Dermis microvascular lymphatic vessel endothelial cell (primary cell): ENCODE measurements at regions not wholly inside any gene's neighbourhood (a gene's known extent, or its start where the extent isn't known, plus 50 kb on each side); places are given as distances from the start of the nearest gene placed in this dataset.

Experiments used
- DNase-seq, 2 donors: peaks; one replicate each; pipeline versions ENCODE4 v3.0.0 to v3.0.0-alpha.2; 2010; ENCODE audit warnings: low read depth in 2 of 2

DNA sequence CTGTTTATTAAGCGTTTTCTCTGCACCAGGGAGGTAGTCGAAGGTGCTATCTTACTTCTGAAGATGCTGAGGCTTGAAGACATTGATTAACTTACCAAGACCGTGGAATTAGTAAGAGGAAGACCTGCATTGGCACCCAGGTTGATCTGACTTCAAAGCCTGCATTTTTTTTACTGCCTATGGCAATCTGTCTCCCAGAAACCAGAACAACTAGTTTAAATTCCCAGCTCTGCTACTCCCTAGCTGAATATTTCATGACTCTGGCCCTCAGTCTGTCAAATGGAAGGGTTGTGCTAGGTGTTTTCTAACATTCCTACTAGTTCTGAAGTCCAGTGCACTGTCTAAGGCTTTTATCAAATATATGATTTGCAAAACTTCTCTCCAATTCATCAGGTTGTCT lies 52.0 kb upstream of the GRAMD1B start:
- no peak for DNase-seq

DNA sequence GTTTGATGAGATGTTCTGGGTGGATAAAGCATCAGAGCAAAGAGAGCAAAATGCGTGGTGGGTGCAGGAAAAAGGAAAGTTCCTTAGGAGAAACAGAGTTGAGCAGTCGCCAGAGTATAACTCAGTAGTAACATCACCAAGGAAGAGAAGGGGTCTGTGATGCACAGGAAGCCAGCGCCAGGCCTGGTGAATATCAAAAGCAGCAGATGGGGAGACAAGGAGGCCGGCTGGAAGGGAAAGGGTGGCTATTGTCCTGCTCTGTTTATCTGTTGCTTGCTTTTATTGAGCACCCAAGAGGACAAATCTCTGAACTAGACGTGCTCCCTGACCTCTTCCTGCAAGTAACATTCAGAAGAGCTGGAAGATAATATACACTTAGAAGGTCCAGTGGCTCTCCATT lies 52.7 kb upstream of the GRAMD1B start:
- no peak for DNase-seq

DNA sequence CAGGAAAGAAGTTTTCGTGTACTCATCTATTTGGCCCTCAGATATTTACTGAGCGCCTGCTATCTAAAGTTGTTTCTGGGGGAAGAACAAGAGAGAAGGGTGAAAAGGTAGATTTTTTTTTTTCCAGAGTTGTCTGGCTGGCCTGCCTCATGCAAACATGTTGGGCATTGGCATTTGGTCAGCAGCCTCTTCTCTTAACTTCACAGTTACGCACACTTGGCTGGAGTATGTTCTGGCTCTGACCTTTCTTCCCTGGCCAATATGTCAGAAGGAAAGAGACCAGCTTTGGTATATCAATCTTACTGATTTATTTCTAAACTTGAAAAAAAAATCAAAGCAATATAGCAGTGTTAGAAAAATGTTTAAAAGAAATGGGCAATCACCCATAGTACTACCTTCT lies 54.2 kb upstream of the GRAMD1B start:
- no peak for DNase-seq

DNA sequence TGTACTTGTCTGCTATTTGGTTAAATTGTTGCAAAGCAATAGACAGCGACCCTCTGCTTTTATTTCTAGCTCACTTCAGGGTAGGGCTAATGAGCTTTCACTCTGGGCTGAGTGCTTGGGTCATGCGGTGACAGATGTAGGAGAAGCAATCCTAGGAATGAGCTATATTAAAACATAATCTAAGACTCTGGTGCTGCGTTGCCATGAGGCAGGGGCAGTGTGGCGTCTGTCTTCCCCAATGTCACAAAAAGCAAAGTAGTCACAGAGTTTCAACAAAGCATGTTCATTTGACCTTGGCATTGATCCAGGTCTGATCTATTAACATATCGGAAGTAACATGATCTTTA lies 55.5 kb upstream of the GRAMD1B start:
- DNase-seq: no peak

DNA sequence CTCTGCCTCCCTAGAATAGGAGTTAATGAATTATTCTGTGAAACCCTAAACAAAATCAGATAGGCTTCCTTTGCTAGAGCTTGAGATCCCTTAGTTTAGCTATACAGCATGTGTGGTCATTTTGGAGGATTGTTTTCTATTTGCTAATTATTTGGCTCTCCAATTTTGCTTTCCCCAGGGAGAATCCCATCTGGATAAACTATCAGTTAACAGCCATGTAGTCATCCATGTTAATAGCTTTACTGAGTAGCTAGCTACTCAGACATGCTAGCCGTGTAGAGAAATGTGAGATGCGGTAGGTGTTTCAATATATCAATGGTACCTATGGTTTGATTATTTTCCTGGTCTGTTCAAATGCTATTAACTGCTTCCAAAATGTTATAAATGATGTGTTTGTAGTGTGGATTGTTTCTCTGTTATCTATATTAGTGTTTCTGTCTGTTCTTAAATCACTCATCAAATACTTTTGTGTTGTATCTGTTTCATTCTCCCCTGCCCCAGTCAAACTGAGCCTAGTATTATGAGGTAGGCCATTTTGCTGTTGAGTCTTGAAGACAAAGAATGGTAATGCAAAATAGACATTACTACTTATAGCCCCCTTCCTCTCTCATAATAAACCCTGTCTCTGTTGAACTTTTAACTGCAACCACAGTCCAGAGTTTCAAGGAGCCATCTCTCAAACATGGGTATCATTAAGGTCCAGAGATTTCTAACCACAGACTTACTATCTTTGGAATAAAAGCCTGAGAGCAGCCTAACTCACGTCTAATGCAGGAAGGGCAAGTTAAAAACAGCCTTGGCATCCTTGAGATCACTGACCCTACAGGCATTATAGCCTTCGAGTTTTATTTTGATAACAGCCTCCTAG lies 56.1 kb upstream of the GRAMD1B start:
- DNase-seq: no peak

DNA sequence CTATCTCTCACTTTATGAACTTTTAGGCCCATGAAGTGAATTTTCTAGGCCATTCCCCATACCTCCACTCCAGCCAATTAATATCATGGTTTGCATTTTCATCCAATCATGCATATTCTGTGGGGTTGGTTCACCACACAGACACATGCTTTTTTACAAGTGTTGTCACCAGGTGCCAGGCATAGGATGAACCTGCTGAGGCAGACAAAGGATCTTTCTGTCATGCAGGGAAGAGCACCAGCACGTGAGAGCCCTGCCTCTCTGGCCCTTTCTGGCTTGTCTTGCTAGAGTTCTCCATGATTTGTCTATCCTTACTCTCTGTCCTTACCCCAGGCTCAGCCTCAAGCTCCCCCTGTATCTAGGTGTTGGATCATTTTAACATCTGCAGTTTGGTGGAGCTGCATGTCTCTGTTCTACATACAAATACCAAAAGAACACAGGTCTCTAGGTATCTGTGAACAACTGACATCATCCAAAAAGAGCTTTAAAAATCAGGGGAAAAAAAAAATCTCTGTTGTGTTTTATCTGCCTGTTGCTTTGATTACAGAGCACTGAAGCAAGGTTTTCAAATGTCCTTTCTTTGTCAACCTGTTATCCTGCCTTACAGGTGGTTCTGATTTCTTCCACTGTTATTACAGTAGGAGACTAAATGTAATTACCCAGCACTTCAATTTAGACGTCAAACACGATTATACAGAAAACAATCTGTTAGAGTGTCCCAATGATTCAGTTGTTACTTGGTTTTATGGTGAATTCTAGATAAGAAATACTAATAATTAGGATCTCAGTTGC lies 58.4 kb upstream of the GRAMD1B start:
- DNase-seq: no peak

DNA sequence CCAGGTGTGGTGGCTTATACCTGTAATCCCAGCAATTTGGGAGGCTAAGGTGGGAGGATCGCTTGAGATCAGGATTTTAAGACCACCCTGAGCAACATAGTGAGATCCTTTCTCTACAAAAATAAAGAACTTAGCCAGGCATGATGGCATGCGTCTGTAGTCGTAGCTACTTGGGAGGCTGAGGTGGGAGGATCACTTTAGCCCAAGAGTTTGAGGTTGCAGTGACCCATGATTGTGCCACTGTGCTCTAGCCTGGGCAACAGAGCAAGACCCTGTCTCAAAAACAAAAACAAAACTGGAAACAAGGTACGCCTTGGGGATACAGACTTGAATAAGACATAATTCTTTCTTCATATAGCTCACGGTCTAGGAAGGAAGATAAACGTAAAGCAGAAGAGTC lies 63.1 kb upstream of the GRAMD1B start:
- no peak for DNase-seq

DNA sequence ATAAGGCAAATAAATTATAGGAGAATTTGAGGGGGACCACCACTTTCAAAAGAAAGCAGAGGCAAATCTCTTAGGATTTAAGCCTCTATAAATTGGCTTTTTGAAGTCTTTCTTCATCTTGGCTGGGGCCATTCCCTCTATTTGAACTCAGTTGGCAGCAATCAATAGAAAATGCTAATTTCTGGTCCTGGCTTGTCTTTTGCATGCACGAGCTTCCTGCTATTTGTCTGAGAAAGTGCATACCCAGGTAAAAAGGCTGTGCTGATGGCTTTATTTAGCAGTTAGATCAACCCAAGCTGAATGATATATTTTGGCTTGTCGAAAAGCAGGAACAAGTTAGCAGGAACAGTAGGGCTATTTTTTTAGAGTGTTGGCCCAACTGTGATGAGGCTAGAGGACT lies 64.1 kb upstream of the GRAMD1B start:
- no peak for DNase-seq

DNA sequence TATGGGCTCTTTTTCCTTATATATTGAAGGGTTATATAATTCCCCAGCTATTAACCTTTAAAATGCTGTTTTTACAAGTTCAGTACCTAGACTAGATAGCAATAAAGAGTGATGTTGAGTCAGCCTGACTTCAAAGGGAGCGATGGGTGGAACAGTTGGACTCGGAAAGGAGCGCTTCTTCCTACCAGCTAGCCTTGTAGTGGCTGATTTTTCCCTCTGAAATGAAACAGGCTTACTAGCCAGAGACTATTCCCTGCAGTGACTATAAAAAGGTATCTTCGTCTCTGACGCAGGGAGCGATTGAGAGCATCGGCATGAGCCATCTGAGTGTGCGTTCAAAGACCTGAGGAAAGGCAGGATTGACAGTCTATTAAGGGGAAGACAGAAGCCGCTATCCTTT lies 66.0 kb upstream of the GRAMD1B start:
- no peak for DNase-seq

DNA sequence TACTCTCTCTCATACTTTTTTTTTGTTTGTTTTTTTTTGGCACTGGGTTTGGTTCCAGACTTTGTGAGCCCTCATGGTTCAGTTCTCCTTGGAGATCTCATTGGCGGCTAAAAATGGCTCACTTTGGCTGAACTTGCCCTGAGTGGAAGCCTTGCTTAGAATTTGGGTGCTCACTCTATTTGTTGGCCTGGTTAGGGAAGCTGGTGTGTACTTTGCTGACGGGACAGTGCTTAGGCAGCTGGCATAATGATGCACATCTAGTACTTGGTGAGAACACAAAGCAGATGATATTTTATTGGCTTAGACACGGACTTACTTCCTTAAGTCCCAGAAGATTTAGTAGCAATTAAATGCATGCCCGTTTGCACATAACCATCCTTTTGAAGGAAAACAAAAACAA lies 66.5 kb upstream of the GRAMD1B start:
- DNase-seq: no peak

DNA sequence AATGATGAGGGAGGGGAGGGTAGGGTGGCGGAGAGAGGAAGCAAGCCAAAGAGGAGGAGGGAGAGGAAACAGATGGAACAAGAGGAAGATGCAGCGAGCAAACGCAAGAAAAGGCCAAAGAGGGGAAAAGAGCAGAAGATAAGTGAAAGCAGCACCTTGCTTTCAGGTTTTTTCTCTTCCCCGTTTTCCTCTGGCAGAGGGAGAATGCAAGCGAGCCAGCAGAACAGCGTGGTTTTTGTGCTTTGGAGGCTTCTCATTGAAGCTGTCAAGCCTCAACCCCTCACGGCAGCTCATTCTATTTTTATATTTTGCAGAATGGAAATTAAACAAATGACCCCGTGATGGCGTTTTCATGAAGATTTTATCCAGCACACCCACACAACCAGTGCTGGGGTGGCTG lies 67.1 kb upstream of the GRAMD1B start:
- no peak for DNase-seq

DNA sequence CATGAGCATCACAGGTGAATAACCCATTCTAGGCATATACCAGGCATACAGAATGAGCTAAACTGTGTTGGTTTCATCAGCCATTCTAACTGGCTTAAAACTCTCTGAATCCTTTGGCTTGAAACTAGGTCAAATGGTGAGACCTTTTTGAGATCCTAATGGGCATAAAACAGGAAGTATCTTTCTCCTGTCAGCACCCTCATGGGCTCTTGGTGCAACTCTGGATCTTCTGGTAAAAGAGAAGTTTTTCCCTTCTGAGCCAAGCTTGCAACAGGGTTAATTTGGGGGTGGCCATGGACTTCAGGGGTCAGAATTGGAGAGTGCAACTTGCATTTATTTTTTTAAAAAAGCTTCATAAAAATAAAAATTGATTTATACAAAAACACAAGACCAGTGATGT lies 67.9 kb upstream of the GRAMD1B start:
- no peak for DNase-seq

DNA sequence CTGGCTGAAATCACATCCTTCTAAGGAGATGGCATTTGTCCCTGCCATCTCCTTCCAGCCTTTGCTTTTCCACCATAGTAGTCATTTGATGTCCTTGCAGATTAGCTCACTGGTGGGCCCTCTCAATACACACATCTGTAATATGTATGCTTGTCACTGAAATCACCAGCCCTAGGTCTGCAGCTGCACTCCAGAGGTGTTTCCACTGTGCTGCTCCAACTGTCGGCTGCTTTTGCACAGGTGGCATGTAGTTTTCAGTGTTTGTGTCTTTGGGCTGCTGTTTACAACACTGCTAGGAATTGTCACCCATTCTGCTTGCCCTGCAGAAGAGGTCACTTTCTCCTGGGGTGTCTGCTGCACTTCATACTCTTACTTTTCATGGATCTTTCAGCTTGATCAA lies 69.0 kb upstream of the GRAMD1B start:
- DNase-seq: no peak

DNA sequence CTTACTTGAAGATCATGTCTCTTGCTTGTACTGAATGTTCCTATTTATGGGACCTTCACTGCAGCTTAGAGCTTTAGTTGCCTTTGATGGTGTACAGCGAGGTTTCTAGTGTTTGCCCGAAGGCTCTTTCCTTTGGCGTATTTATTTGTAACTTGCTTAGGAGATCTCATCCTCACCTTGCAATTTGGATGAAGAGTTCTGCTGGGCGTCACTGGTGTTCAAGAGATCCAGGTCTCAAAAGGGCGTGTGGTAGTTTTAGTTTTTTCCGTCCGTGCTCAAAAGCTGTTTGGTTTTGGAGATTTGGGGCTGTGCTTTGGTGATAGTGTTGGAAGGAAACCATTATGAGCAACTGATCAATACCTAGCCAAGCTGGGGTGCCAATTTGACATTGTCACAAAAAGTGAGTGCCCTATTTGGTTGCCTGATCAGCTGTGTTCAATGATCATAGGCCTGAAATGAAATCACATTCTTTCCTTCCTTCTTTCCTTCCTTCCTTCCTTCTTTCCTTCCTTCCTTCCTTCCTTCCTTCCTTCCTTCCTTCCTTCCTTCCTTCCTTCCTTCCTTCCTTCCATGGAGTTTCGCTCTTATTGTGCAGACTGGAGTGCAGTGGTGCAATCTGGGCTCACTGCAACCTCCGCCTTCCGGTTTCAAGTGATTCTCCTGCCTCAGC lies 69.7 kb upstream of the GRAMD1B start:
- no peak for DNase-seq

DNA sequence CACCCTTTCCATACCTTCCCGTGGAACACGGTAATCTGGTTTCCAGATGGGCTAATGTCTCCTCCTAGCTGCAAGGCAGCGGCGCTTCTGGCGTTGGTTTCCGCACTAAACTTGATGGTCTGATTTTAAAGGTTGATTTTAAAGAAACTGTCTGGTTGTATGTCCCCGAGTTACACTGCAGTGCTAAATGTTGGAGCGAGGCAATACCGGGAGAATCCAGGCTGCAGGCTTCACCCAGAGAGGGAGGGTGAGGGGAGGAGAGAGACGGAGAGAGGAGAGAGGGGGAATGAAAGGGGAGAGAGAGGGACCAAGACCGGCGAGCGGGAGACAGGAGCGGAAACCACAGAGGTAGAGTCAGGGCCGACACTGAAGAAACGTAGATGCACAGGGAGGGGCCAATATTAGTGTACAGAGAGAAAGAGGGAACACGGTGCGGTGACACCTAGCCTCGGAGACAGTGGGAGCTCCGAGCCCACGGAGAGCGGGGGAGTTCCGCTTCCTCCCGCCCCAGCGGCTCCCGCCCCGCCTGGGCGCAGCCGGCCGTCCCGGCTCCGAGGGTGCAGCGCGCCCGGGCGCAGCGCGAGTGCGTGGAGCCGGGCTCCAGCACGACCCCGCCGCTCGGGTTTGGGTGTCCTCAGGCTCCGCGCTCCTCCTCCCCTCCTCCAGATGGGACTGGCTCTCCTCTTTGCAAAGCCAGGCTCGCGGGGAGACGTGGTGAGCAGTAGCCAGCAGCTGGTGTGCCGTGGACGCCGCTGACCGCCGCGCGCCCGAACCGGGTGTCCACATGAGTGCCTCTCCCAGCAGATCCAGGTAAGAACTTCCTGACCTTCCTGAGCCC lies 71.9 kb upstream of the GRAMD1B start:
- DNase-seq: no peak

DNA sequence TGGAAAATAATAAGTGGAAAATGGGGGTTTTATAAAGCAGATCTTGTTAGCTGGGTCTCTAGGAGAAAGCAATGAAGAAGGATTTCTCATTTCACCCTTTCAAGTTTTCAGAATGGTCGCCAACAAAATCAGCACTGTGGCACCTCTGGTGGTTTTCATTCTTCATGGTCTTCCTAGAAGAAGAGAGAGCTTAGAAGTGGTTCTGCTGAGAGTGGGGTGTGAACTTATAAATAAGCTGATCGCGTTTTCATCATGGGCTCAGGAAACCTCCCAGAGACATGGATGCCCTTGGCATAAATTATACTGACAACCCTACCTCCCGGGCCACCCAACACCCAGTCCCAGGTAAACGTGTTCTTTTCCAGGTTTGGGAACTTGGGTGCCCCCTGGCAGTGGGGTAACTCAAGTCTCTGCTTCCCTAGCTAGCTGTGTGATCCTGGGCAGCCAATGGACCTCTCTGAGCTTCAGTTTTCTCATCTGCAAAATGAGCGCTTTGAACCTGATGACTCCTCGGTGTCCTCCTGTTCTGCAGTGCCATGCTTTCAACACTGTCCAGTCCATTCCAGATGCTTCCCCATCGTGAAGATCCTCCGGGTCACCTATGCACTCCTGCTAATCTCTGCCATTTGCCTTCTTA lies 72.6 kb upstream of the GRAMD1B start:
- no peak for DNase-seq

DNA sequence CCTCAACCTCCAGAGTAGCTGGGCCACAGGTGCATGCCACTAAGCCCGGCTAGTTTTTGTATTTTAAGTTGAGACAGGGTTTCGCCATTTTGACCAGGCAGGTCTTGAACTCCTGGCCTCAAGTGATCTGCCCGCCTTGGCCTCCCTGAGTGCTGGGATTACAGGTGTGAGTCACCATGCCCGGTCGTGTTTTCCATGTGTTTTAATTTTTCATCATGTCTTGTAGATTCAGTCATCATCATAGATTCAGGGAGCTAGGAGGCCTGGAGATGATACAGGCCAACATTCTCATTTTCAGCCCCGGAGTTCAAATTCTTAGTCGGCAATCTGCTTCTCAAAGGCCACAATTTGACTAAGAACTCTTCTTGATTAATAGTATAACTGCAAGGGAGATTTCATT lies 73.5 kb upstream of the GRAMD1B start:
- no peak for DNase-seq

DNA sequence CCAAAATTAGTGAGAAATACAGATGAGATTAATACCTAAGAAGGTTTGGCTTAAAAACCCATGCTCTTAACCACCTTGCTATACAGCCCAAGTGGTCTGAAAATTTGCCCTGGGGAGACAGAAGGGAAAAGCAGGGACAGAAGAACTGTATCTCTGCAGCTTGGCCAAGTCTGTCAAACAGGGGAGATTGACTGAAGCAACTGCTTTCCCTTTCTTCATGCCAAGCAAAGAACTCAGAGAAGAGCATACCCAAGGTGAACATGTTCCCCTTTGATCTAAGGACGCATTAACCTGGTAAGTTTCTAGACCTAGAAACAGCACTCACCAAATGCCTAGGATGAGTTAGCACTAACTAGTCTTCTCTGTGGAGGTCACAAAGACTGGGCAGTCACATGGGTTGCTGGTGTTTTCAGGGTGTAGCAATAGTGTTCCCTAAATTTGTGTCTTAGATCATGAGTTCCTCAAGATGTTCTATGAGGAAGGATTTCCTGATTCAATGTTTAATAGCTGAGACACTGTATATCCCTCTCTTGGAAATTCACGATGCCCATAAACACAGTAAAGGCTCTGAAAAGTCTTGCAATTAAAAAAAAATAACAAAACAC lies 75.6 kb upstream of the GRAMD1B start:
- no peak for DNase-seq

DNA sequence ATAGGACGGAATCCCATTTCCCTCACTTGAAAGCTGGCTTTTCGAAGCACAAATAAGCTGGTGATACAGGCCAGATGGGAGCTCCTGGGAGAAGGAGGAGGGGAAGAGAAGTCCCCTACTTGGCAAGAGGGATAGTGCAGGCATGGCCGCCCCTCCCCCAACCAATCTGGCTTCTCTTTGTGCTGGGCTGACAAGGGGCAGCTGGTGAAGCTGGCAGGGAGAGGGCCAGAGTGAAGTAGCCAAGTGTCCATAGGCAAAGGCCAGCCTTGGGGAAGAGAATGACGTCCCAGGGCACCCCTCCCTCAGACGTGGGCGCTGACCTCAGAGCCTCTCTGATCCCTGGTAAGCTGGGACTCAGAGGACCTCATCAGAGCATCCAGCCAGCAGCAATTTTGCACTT lies 78.7 kb upstream of the GRAMD1B start:
- DNase-seq: no peak

DNA sequence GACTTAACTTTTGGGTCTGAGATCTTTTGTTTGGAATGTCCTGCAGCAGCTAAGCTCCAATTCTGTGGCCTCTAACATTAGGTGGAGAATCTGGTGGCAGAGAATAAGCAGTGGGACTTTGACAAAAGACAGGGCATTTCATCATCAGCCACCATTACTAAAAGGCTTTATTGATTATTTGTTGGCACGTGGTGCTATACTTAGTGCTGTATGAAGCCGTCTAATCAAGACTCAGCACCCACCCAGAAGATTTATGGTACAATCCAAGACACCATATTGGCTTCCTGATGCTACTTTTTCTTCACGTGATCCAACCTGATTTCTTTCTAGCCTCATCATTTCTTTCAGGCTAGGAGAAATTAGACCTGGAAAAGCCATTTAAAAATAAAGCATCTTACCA lies 80.7 kb upstream of the GRAMD1B start:
- DNase-seq: no peak
